Activated naive CD4-positive, alpha-beta T cell treated with anti-CD3 and anti-CD28 coated beads, Interleukin-2, amount 50 U/mL, for 16 hours (primary cell): ENCODE measurements at regions not wholly inside any gene's neighbourhood (a gene's known extent, or its start where the extent isn't known, plus 50 kb on each side); places are given as distances from the start of the nearest gene placed in this dataset.

Source experiments
- DNase-seq: peaks from one replicate; pipeline ENCODE4 v3.0.0-alpha.2; 2020

DNA sequence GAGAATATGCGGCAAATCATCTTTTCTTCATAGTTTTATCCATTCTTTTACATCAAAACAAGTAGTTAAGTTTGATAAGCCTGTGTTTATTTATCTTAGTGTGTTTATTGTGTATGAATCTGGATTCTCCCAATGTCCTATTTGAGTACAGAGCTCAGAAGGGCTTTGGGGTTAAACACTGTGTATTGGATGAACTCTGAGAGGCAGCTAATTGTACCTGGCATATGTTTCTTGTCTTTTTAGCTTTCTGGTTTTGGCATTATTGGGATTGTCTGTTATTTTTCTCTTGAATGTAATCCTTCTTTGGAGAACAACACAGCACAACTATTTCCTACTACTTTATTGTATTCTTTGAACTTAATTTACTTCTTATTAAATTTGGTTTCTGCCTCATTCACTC is 906.9 kb downstream of the ADGRL2 start:
- no peak for DNase-seq

DNA sequence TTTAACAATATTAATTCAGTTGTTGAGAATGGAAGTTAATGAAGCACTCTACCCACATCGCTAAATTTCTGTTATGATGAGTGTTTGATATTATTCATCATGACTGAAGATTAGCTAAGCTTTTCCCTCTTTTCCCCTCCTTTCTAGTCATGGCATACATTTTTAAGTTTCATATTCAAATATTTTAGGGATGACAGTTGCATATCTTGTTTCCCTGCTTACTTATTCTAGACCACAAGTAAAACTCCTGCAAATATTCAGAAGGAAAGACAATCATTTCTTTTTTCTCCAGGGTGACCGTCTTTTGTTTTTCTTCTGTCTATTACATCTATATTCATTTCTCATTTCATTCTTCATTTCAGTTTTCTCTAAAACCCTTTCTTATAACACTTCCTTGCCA is 906.0 kb downstream of the ADGRL2 start:
- DNase-seq: no peak

DNA sequence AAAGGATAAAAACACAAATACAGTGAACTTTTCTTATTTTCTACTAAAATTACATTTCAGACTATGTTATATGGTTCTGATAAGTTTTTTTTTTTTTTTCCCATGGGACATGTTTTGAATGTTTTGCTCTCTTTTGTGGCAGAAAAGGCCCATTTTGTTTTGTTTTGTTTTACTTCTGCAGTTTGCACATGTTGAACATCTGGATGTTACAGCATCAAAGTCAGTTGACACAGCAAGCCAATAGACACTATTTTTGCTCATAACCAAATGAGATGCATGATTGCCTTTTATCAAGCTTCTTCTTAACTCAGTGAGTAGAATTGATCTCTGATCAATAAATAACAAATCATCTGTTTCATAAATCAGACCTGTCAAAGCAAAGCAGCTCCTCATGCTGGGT is 904.2 kb downstream of the ADGRL2 start:
- DNase-seq: no peak

DNA sequence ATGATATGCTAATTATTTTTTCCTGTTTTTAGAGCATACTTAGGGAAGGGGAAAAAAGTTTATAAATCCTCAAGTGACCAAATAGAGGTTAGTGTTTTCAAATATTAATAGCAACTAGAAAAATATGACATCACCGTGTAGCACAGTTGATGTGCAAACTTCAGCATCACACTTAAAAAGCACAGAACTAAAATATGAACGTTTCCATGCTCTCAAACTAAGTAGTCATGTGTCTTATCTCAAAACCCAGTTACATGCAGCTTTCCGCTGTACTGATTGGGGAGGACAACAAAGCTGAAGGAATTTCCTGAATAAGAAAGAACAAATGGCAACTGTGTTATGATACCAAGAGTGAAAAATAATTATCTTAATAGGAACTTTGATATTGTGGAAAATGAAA is 903.7 kb downstream of the ADGRL2 start:
- no peak for DNase-seq

DNA sequence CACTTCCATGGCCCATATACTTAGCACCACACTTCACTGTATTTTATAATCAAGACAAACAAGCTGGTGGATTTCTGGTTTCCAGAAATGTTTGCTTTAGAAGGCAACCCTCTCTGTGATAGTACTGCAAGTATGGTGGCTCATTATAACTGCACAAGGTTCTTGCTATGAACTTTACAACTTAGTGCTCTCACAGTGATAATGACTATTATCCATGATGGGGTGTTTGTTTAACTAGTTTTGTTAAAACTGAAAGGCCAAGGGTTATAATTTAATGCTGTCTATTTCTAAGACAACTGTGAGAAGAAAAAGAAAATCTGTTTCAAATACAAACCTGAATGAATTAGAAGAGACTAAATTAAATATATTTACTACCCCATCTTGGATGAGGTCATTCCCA is 903.2 kb downstream of the ADGRL2 start:
- DNase-seq: no peak

DNA sequence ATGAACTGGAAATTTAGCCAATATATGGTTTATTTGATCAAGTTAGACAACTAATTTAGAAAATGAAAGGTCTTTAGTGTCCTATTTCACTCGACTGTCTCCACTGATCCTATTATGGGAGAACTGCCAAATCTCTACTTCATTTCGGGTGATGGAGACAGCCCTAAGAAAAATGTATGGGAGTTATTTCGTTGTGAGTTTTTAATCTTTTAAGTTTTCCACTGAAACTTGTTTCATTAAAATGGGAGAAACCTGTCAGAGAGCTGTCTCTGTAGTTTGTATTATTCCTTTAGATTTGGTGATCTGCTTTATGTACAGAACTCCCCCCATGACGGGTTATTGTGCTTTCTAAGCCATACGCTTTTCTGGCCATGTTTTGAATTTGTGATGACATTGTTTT is 899.7 kb downstream of the ADGRL2 start:
- DNase-seq: no peak

DNA sequence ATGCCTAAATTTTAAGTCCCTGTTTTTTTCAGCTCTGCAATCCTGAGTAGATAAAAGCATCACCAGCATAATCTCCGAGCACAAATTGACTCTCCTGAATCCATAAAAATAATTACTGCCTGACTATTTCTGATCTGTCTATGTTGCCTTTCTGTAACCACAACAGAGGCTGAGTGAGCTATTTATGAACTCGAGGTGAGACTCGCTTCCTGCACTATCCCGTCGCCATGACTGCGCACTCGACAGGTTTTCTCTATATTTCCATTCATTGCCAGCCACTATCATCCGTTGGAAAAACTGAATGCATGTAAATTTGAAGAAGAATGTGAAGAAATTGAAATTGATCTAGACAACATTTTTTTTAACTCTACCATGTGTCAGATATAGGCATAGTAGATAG is 897.2 kb downstream of the ADGRL2 start:
- DNase-seq: no peak

DNA sequence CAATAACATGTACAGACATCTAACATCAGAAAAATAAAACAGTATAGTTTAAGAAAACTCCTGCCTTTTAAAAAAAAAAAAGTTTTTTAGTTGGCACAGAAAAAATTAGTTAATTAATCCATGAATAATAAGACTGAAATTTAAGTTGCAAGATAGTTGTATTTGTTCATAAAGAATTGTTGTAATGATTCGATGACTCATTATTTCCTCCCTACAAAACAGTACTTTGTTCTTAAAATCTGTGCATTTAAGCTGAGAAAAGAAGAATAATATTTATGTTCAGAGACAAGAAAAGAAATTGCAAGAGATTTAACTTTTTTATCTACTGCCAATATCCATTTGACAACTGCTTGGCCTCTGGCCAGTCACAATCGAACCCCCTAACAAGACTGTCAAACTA is 894.7 kb downstream of the ADGRL2 start:
- DNase-seq: no peak

DNA sequence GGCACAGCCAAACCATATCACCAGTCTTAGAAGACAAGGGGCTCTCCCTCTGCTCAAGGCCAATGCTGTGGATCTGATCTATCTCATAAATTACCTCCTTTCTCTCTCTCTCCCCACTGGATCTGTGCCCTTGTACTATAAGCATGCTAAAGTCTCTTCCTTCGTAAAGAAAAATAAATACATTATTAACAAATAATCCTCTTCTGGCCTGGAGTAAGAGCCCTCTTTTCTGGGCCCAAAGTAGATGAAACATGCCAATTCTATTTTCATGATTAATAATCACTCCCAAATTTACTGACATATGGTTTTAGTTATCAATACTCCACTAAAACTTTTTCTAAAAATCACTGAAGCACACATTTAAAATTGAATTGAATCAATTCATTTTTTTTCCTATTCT is 889.7 kb downstream of the ADGRL2 start:
- no peak for DNase-seq

DNA sequence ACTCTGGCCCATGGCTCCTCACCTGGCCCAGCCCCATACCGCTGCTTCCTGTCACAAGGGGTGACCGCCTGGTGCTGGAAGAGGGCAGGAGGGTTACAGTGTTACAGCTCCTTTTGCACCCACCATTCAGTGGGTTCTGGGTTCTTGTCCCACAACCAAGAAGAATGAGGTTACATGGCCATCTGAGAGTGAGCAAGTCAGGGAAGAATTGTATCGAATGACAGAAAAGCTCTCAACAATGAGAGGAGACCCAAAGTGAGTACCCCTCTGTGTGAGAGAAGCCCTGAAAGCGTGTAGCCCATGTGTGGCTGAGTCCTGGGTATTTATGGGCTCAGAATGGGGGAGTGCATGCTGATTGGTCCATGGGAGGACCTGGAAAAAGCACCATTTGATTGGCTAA is 888.5 kb downstream of the ADGRL2 start:
- no peak for DNase-seq

DNA sequence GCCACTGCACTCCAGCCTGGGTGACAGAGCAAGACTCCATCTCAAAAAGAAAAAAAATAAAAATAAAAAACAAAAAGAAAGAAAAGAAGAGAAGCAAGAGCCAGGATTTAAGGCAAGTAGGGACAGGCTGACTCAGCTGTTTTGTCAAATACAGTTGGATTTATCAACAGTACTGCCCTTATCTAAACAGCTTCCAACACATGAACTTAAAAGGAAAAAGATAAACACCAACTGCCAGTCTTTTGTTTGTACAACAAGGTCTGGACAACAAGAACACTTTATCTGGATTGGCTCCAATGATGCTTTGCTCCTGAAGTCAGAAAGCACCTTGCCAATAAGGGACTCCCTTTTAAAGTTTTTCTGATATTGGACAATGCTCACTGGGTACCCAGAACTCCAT is 886.0 kb downstream of the ADGRL2 start:
- DNase-seq: no peak

DNA sequence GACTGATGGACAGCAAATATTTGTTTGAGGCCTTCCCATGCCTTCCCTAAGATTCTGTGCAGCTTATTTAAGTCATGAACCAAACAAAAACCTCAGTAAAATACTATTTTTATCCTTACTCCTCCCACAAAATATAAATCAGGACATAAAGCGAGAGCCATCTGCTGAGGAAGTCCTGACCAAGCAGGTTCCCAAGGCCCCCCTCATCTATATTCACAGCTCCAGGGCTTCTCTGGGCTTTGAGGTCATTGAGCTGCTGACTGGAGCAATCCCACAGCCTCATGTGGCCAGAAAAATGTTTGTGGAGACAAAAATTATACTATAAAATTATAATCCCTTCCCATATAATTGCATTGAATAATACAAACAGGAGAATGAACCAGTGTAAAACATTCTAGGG is 846.2 kb downstream of the ADGRL2 start:
- no peak for DNase-seq

DNA sequence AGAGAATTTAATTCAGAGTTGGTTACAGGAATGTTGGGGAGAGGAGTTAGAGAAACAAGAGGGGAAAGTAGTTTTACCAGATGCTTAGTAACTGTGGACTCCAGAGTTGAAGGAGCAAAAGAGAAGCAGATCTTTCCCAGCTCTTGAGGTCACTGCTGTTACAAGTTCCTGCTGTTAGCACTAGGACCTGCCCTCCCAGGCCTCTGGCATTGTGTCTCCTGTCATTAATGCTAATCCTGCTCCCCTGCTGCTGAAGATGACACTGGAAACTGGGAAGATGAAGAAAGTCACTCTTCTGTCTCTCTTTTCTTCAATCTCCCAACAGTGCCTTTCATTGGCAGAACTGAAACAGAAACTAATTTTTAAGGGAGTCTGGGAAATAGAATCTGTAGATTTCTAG is 845.6 kb downstream of the ADGRL2 start:
- no peak for DNase-seq

DNA sequence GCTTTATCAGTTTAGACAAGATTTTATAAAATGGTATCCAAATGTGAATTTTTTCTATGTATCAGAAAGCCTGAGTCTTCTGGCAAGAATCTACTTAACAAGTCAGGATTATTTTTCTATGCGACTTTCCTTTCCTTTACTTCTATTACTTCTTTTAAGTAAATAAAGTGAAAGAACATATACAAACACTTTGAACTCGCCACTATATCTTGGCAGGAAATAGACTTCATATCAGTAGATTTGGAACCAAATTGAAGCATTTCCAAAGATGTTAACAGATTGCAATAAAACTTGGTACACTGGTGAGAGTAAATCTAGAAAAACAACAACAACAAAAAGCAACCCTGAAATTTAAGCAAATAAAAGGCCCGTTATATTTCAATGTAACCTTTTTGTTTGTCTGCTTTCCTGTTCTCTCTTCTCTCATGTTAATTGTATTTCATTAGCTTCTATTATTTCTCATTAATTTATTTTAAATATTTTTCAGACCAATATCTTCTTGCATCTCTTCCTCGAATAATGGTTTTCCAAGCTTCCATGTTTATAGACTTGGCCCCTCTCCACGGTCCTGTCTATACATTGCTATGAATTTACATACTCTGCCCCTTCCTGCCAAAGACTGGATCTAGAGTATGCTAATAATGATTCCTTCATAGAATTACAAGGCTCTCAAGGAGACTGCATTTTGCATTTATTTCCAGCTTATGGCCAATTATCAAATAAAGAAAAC is 843.6 kb downstream of the ADGRL2 start:
- DNase-seq: no peak

DNA sequence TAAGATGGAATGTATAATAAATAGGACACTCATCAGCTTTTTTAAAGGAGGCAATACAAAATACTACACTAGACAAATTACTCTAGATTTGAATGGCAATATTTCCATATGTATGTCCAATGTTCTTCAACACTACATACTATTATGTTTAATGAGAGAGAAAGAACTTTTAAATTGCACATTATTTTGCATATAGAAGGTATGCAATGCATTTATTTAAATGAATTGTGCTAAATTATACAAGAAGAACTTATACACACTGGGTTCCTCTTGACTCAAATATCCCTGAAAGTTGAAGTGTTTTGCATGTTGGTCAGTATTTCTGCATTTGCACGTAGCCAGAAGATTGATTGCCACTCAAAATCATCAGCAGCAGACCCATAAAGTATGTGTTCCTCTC is 839.6 kb downstream of the ADGRL2 start:
- no peak for DNase-seq

DNA sequence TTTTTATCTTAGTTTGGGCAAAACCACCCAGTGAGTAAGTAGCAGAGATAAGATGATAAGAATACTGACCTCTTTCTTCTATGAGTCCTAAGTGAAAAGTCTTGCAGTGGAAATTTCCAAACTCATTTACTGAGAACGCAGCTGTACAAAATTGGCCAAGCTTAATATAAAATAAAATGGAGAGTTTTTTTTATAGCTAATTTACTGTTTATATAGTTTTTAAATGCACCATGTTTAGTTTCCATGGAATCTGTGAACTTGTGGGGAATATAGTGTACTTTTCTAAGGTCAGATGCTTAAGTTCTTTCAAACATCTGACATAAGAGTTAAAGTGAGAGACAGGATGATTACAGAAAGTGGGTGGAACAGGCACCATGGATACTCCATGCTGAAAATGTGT is 833.5 kb downstream of the ADGRL2 start:
- DNase-seq: no peak

DNA sequence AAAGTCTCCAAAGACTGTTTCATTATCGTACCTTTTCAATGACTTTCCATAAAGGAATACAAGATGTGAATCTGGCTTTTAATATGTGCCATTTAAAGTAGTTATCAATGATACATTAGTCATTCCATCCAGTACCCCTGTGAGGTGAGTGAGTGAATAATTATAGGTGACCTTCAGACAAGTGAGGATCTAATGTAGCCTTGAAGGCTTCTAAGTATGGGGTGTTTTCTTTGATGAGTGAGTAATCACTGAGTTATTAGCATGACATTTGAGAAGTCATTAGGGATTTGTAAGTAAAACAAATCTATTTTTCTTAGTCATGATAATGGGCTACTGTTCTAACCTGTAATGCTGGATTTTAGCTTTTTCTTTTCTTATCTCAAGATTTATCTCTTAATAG is 831.4 kb downstream of the ADGRL2 start:
- DNase-seq: no peak

DNA sequence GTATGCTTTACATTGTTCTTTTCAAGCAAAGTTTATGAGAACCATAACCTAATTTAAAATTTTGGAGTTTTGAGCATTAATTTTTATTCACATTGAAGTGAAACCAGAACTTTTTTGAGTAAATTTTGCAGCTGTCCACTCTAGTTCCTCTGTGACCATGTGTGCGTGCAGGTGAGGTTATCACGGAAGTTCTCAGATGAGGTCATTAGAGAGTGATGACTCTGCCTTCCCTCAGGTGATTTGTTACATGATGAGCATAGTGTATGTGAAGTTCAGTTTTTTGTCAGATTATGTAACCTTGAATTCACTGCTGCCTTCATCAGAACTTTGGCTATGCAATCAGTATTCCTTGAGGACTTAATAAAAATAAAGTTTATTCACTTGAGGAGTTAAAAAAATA is 828.2 kb downstream of the ADGRL2 start:
- DNase-seq: no peak

DNA sequence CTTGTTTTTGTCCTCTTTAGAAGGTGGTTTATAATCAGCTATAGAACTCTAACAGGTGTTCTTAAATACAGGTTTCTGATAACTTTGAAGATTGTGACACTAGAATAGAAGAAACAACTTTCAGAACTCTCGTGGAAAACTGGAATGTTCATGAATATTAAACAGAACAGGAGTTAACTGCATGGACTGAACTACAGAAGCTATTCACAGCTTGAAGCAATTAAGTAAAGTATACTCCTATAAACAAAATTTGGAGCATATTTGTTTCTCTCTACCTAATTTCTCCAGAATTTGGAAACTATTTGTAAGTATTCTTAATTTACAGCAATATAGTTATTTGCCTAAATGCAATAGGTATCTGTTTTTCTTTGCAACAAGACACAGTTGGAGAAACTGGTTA is 824.8 kb downstream of the ADGRL2 start:
- no peak for DNase-seq

DNA sequence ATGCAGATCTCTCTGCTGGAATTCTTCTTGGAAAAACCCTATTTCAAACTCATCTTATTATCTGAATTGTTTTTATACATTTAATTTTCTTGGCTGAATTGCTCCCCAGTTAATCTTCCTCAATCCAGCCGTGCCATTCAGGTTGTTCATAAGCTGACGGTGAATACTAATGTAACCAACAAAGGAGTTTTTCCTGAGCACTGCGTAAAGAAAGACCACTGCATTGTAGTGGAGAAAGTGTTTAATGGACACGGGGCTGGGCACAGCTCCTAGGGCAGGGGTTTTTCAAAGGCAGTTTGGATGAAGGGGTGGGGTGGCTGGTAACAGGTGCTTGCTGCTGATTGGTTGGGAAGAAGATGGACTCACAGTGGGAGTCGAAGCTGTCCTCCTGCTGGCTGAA is 820.3 kb downstream of the ADGRL2 start:
- DNase-seq: no peak

DNA sequence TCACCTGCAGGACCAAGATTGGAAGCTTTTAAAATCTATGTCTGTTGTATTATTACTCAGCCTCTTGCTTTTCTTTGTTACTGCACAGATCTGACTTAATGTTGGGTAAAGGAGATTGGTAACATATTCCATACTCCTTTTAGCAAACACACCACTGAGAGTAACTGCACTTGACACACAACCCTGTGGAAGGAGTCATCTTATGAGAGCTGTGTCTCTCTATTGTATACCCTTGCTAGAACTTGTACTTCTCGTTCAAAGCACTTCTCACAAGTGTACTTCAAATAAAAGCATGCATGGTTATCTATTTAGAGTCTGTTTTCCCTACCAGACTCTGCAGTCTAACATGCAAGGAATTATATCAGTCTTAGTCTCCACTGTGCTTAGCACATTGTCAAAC is 813.4 kb downstream of the ADGRL2 start:
- no peak for DNase-seq

DNA sequence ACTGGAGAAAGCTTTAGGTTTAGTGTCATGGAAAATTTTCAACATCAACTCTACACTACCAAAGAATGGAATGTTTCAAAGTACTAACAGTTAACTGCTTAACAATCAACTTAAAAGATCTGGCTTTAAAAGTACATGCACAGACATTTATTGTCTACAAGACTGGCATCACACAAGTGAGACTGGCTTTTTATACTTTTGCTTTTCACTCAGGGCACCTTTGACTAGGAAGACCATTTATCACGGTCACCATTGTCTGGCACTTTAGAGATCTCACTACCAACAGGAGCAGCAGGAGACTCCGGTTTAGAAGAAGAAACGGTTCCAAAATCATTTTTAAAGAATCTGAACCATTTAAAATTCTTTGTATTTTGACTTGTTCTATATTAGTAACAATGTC is 812.3 kb downstream of the ADGRL2 start:
- DNase-seq: no peak

DNA sequence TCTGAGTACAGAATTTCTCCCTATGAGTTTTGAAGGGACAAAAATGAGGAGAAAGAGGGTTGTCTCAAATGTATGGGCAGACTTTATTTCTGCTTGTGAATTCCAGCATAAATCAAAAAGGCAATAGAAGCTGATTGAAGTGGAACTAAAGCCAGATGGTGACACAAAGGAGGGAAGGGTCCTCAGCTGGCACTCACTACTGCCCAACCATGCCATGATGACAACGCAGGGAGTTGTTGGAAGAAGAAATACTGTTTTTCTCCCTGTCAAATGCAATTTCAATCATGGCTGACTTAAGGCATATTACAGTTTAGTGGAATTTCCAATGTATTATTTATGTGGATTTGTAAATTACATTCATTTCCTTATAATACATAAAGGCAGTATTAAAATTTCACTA is 805.8 kb downstream of the ADGRL2 start:
- DNase-seq: no peak

DNA sequence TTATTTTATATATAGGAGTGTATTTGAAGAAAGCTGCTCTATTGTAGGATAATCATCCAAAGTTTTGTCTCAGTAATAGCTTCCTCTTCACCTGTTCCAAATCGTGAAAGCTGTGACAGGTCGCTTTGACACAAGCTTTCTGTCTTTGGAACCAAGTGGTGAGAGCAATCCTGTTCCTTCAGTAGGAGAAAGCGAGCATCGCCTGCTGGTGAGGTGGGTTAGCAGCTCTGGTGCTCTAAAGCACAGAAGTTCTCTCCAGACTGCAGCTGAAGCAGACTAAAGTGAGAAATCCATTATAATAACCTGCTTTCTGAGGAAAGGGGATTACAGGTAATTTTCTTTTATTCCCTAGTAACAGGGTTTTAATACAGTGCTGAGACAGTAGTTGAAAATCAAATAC is 803.8 kb downstream of the ADGRL2 start:
- DNase-seq: no peak

DNA sequence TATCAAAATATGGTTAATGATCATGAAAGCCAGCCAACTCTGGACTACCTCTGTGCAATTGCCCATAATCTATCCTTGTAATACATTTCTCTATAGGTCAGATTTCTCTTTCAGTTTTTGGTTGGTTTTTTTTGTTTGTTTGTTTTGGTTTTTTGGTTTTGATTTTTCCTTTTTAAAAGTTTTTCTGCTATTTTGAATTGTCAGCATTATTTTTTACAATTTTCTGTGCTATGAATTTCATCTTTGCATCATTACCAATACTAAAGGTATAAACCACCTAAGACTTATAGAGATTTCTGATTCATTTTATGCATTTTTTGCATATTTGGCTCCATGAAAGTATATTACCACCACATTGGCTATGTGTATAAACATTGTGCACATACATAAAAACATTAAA is 799.6 kb downstream of the ADGRL2 start:
- no peak for DNase-seq

DNA sequence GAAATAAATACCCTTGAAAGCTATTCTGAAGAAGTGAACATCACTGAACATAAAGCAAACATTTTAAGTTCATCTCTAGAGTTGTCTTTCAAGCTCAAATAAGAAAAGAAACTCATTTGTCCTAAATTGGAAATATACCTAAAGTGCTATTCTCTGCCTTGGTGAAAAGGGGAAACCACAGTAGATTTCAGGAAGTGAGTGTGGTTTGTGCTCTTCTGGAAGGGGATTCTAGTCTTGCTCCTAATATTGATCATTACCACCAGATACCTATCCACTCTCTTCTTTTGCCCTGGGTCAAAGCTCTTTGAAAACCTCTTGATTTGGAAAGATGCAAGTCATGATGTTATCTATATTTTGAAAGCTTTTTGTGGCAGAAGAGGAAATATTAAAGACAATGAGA is 798.1 kb downstream of the ADGRL2 start:
- no peak for DNase-seq
